Testis (tissue), 2 donors: ENCODE measurements at regions not wholly inside any gene's neighbourhood (a gene's known extent, or its start where the extent isn't known, plus 50 kb on each side); places are given as distances from the start of the nearest gene placed in this dataset.

Source experiments
- CTCF ChIP-seq, 3 experiments: fragments of 450-650 bp in 2 of 3; fragments of 200-600 bp in 1 of 3; sonication (generic) in 1 of 3; IDR thresholded peaks; one replicate each; pipeline ENCODE4 v1.5.1; 2016 to 2019; ENCODE audit warnings: antibody characterized with exemption in 3 of 3, mild to moderate bottlenecking in 2 of 3, moderate library complexity in 1 of 3
- POLR2A ChIP-seq: fragments of 450-650 bp; IDR thresholded peaks from one replicate; pipeline ENCODE4 v1.6.1; 2017; ENCODE audit warnings: antibody characterized with exemption, mild to moderate bottlenecking, moderate library complexity

- TF ChIP-seq CTCF (IDR thresholded peaks at IDR 0.05) (no peak), POLR2A (no peak)
Measured at GRCh38 chr4:12270546-12270945, 841.9 kb upstream of the HS3ST1 start.
